Neural cell (in vitro differentiated cells): ENCODE measurements at regions not wholly inside any gene's neighbourhood (a gene's known extent, or its start where the extent isn't known, plus 50 kb on each side); places are given as distances from the start of the nearest gene placed in this dataset.

ENCODE experiments used
- H2AFZ ChIP-seq: fragments of 200-600, 300-800 bp; sonication (generic), shearing (Covaris generic); 2 replicates; pipeline ENCODE4 v1.6.0; 2014; ENCODE audit warnings: low read depth, mild to moderate bottlenecking, antibody characterized with exemption, low read length, moderate library complexity
- H3F3A ChIP-seq: fragments of 200-600 bp; shearing (Covaris generic); 2 replicates; pipeline ENCODE4 v1.6.1; 2016; ENCODE audit warnings: mild to moderate bottlenecking, moderate library complexity, mixed read lengths, antibody characterized with exemption, low read length; ENCODE audit not compliant: insufficient read depth, poor library complexity, severe bottlenecking
- H3K27ac ChIP-seq: fragments of 200-600, 300-800 bp; sonication (generic), shearing (Covaris generic); 2 replicates; pipeline ENCODE4 v1.5.1; 2014; ENCODE audit warnings: mild to moderate bottlenecking, low read length, moderate library complexity
- H3K27me3 ChIP-seq: fragments of 300-800, 200-600 bp; sonication (generic), shearing (Covaris generic); 2 replicates; pipeline ENCODE4 v1.6.0; 2014; ENCODE audit warnings: mild to moderate bottlenecking, low read depth, low read length, moderate library complexity; ENCODE audit not compliant: insufficient read depth
- H3K36me3 ChIP-seq: fragments of 300-800, 200-600 bp; sonication (generic), shearing (Covaris generic); 2 replicates; pipeline ENCODE4 v1.5.1; 2014; ENCODE audit warnings: mild to moderate bottlenecking, antibody characterized with exemption, low read length, moderate library complexity; ENCODE audit not compliant: insufficient read depth
- H3K4me2 ChIP-seq: fragments of 300-800, 200-600 bp; sonication (generic), shearing (Covaris generic); 2 replicates; pipeline ENCODE4 v1.6.0; 2014; ENCODE audit warnings: mild to moderate bottlenecking, low read length
- H3K4me3 ChIP-seq: fragments of 300-800, 200-600 bp; sonication (generic), shearing (Covaris generic); 2 replicates; pipeline ENCODE4 v1.5.1; 2014; ENCODE audit warnings: mild to moderate bottlenecking, low read length, moderate library complexity
- H3K79me2 ChIP-seq: fragments of 200-600 bp; shearing (Covaris generic); replicated peaks from 2 replicates; pipeline ENCODE4 v1.6.0; 2014; ENCODE audit warnings: mild to moderate bottlenecking, low read length, moderate library complexity; ENCODE audit not compliant: insufficient read depth
- H3K9ac ChIP-seq: fragments of 300-800, 200-600 bp; sonication (generic), shearing (Covaris generic); 2 replicates; pipeline ENCODE4 v1.6.1; 2016; ENCODE audit warnings: mild to moderate bottlenecking, low read length, mixed read lengths
- H3K9me2 ChIP-seq: fragments of 200-600 bp; shearing (Covaris generic); 2 replicates; pipeline ENCODE4 v1.6.1; 2016; ENCODE audit warnings: mild to moderate bottlenecking, low read length, mixed read lengths; ENCODE audit not compliant: insufficient read depth
- H3K9me3 ChIP-seq: fragments of 200-600, 300-800 bp; sonication (generic), shearing (Covaris generic); 2 replicates; pipeline ENCODE4 v1.6.1; 2016; ENCODE audit warnings: mild to moderate bottlenecking, mixed run types, low read length, moderate library complexity, mixed read lengths
- H4K20me1 ChIP-seq: fragments of 200-600 bp; shearing (Covaris generic); 2 replicates; pipeline ENCODE4 v1.6.1; 2016; ENCODE audit warnings: mild to moderate bottlenecking, mixed run types; ENCODE audit not compliant: insufficient read depth
- EP300 ChIP-seq: fragments of 450-650 bp; conservative IDR thresholded peaks from 2 replicates; pipeline ENCODE4 v1.6.1; 2014; ENCODE audit warnings: antibody characterized with exemption, mild to moderate bottlenecking, moderate library complexity; ENCODE audit not compliant: poor library complexity, severe bottlenecking
- EZH2 ChIP-seq: fragments of 200-600, 300-800 bp; shearing (Covaris generic), sonication (generic); IDR thresholded peaks from 2 replicates; pipeline ENCODE4 v1.6.1; 2014; ENCODE audit warnings: antibody characterized with exemption, low read length, borderline replicate concordance, mild to moderate bottlenecking; ENCODE audit not compliant: insufficient read depth, poor library complexity, severe bottlenecking
- MXI1 ChIP-seq: fragments of 450-650 bp; conservative IDR thresholded peaks from 2 replicates; pipeline ENCODE4 v1.6.1; 2014; ENCODE audit warnings: antibody characterized with exemption, mild to moderate bottlenecking; ENCODE audit not compliant: poor library complexity, severe bottlenecking
- POLR2AphosphoS5 ChIP-seq: IDR thresholded peaks from 2 replicates; pipeline ENCODE4 v1.6.1; 2012
- RAD21 ChIP-seq: fragments of 450-650 bp; conservative IDR thresholded peaks from 2 replicates; pipeline ENCODE4 v1.6.1; 2014; ENCODE audit warnings: antibody characterized with exemption, mild to moderate bottlenecking, moderate library complexity
- REST ChIP-seq: IDR thresholded peaks from 2 replicates; pipeline ENCODE4 v1.6.1; 2012; ENCODE audit warnings: borderline replicate concordance
- SMC3 ChIP-seq: fragments of 450-650 bp; conservative IDR thresholded peaks from 2 replicates; pipeline ENCODE4 v1.6.1; 2014; ENCODE audit warnings: antibody characterized with exemption, mild to moderate bottlenecking, moderate library complexity; ENCODE audit not compliant: poor library complexity
- TAF1 ChIP-seq: IDR thresholded peaks from 2 replicates; pipeline ENCODE4 v1.6.1; 2012; ENCODE audit warnings: low read depth
- TF ChIP-seq, protein P1 (sequence below): fragments of 450-650 bp; IDR thresholded peaks from 2 replicates; pipeline ENCODE4 v1.5.1; 2014; ENCODE audit warnings: antibody characterized with exemption, mild to moderate bottlenecking, moderate library complexity; ENCODE audit not compliant: poor library complexity, severe bottlenecking

GRCh38 chr1:56429288-56429687 is 150.1 kb downstream of the PLPP3 start:
- Histone ChIP-seq H3K27ac (no peak overlapping the region), H3F3A (no peaks in the 10 kb centered on the region), H3K4me2 (no peak overlapping the region), H3K79me2 (no peaks in the 10 kb centered on the region), H3K9ac (no peak overlapping the region), H4K20me1 (no peaks in the 10 kb centered on the region), H3K36me3 (no peaks in the 10 kb centered on the region), H3K9me2 (no peaks in the 10 kb centered on the region), H3K9me3 (no peaks in the 10 kb centered on the region), H3K4me3 (no peak overlapping the region), H2AFZ (no peak overlapping the region), H3K27me3 (no peaks in the 10 kb centered on the region)
- TF ChIP-seq MXI1: no peak
- TF ChIP-seq EZH2: no peak
- TF ChIP-seq REST: no peak
- TF ChIP-seq EP300: no peak
- TF ChIP-seq TAF1: no peak
- TF ChIP-seq, protein P1, sequence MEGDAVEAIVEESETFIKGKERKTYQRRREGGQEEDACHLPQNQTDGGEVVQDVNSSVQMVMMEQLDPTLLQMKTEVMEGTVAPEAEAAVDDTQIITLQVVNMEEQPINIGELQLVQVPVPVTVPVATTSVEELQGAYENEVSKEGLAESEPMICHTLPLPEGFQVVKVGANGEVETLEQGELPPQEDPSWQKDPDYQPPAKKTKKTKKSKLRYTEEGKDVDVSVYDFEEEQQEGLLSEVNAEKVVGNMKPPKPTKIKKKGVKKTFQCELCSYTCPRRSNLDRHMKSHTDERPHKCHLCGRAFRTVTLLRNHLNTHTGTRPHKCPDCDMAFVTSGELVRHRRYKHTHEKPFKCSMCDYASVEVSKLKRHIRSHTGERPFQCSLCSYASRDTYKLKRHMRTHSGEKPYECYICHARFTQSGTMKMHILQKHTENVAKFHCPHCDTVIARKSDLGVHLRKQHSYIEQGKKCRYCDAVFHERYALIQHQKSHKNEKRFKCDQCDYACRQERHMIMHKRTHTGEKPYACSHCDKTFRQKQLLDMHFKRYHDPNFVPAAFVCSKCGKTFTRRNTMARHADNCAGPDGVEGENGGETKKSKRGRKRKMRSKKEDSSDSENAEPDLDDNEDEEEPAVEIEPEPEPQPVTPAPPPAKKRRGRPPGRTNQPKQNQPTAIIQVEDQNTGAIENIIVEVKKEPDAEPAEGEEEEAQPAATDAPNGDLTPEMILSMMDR: no peak
- no peak for TF ChIP-seq POLR2AphosphoS5
- TF ChIP-seq SMC3: no peak
- no peak for TF ChIP-seq RAD21

GRCh38 chr1:56426587-56427381 is 152.6 kb downstream of the PLPP3 start:
- H3K27me3 ChIP-seq: no peaks in the 10 kb centered on the region
- H3K36me3 ChIP-seq: no peaks in the 10 kb centered on the region
- H4K20me1 ChIP-seq: no peaks in the 10 kb centered on the region
- no peak overlapping the region for H3K4me3 ChIP-seq
- H2AFZ ChIP-seq: no peak overlapping the region
- no peak overlapping the region for H3K4me2 ChIP-seq
- no peaks in the 10 kb centered on the region for H3F3A ChIP-seq
- H3K79me2 ChIP-seq: no peaks in the 10 kb centered on the region
- no peak for TF ChIP-seq SMC3
- TF ChIP-seq, protein P1: no peak
- no peak for TF ChIP-seq TAF1
- no peak for TF ChIP-seq REST
- H3K27ac ChIP-seq: no peak overlapping the region
- H3K9ac ChIP-seq: no peak overlapping the region
- no peaks in the 10 kb centered on the region for H3K9me3 ChIP-seq
- H3K9me2 ChIP-seq: no peaks in the 10 kb centered on the region
